Sigmoid colon (tissue), 4 donors: ENCODE measurements at regions not wholly inside any gene's neighbourhood (a gene's known extent, or its start where the extent isn't known, plus 50 kb on each side); places are given as distances from the start of the nearest gene placed in this dataset.

Experiments
- POLR2A ChIP-seq, 2 donors: fragments of 450-650 bp; IDR thresholded peaks; one replicate each; pipeline ENCODE4 v1.6.1; 2016; ENCODE audit warnings: antibody characterized with exemption in 2 of 2, mild to moderate bottlenecking in 2 of 2, moderate library complexity in 2 of 2
- POLR2AphosphoS5 ChIP-seq, 4 donors: sonication (generic); formaldehyde crosslinking; IDR thresholded peaks; one replicate each; pipeline ENCODE4 v1.6.1; 2017; ENCODE audit warnings: antibody characterized with exemption in 4 of 4
- TF ChIP-seq, protein P1 (sequence below), 4 experiments: fragments of 450-650 bp in 3 of 4; fragments of 200-600 bp in 1 of 4; IDR thresholded peaks; one replicate each; pipeline ENCODE4 v1.5.1; 2016 to 2019; ENCODE audit warnings: antibody characterized with exemption in 4 of 4, mild to moderate bottlenecking in 3 of 4, moderate library complexity in 2 of 4

- TF ChIP-seq, protein P1, sequence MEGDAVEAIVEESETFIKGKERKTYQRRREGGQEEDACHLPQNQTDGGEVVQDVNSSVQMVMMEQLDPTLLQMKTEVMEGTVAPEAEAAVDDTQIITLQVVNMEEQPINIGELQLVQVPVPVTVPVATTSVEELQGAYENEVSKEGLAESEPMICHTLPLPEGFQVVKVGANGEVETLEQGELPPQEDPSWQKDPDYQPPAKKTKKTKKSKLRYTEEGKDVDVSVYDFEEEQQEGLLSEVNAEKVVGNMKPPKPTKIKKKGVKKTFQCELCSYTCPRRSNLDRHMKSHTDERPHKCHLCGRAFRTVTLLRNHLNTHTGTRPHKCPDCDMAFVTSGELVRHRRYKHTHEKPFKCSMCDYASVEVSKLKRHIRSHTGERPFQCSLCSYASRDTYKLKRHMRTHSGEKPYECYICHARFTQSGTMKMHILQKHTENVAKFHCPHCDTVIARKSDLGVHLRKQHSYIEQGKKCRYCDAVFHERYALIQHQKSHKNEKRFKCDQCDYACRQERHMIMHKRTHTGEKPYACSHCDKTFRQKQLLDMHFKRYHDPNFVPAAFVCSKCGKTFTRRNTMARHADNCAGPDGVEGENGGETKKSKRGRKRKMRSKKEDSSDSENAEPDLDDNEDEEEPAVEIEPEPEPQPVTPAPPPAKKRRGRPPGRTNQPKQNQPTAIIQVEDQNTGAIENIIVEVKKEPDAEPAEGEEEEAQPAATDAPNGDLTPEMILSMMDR (IDR thresholded peaks at IDR 0.05) = no peak
- TF ChIP-seq POLR2AphosphoS5 (IDR thresholded peaks at IDR 0.05) = no peak
- TF ChIP-seq POLR2A (IDR thresholded peaks at IDR 0.05) = no peak
Observed at GRCh38 chr12:126493366-126494108, 1428.3 kb downstream of the AACS start.
